ENCODE measurements at regions not wholly inside any gene's neighbourhood (a gene's known extent, or its start where the extent isn't known, plus 50 kb on each side); places are given as distances from the start of the nearest gene placed in this dataset.

DNA sequence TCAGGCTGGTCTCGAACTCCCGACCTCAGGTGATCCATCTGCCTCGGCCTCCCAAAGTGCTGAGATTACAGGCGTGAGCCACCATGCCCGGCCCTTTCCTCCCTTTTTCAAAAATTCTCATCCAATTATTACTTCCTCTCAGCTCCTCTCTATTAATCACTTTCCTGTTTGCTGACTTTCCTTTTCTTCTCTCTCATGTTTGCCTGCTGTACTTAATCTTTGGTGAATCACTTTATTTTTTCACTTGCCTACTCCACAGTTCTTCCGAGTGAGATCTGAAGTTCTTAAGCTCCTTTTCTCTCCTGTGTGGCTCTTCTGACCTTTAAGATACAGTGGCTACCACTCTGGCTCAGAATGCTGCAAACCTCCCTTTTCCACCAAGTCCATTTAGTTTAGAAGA, 126.3 kb upstream of the SERTAD2 start:
- no peak for DNase-seq (ENCODE audit: low read depth in 1 of 2, low spot score in 1 of 2)
- Histone ChIP-seq H3K4me3 (no peak overlapping the region), H3K9me3 (ENCODE audit: low read depth) (no peaks in the 10 kb centered on the region), H3K36me3 (no peaks in the 10 kb centered on the region), H3K27me3 (no peaks in the 10 kb centered on the region), H3K27ac (peak overlapping the region; percentile 94), H3K4me1 (ENCODE audit: low read depth) (peaks cover 19% of the 10 kb centered on the region)
- TF ChIP-seq, protein P1, sequence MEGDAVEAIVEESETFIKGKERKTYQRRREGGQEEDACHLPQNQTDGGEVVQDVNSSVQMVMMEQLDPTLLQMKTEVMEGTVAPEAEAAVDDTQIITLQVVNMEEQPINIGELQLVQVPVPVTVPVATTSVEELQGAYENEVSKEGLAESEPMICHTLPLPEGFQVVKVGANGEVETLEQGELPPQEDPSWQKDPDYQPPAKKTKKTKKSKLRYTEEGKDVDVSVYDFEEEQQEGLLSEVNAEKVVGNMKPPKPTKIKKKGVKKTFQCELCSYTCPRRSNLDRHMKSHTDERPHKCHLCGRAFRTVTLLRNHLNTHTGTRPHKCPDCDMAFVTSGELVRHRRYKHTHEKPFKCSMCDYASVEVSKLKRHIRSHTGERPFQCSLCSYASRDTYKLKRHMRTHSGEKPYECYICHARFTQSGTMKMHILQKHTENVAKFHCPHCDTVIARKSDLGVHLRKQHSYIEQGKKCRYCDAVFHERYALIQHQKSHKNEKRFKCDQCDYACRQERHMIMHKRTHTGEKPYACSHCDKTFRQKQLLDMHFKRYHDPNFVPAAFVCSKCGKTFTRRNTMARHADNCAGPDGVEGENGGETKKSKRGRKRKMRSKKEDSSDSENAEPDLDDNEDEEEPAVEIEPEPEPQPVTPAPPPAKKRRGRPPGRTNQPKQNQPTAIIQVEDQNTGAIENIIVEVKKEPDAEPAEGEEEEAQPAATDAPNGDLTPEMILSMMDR (IDR thresholded peaks at IDR 0.05; ENCODE audit: low read depth, low read length) = no peak

DNA sequence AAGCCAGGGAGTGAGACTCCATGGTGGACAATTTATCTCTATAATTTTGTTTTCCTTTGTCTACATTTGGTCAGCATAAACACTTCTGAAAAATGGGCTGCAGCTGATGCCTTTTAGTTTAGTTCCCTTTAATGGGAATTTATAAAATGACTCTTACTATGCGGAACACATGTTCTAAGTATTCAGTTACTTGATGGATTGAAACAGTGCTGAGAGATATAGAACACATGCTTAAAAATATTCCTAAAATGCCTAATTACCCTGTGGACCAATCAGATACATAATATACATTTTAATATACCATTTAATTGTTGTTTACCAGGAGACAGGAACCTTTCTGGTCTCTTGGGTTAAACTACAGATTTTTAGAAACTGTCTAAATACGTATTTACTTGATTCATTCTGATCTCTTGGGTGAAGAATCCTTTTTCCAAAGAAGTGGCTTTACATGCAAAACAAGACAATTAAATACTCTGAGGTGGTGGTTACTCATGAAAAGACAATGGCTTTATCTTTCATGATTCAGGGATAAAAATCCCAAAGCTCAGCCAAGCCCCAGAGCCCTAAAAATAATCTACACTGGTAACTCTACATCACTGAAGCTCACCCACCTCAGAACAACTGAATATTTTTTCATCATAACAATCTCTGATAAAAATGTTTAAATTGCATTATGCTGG, 128.1 kb upstream of the SERTAD2 start:
- Histone ChIP-seq H3K4me1 (ENCODE audit: low read depth) (peaks cover 19% of the 10 kb centered on the region), H3K27me3 (no peaks in the 10 kb centered on the region), H3K4me3 (no peak overlapping the region), H3K36me3 (no peaks in the 10 kb centered on the region), H3K9me3 (ENCODE audit: low read depth) (no peaks in the 10 kb centered on the region), H3K27ac (no peak overlapping the region)
- no peak for DNase-seq (ENCODE audit: low read depth in 1 of 2, low spot score in 1 of 2)
- TF ChIP-seq, protein P1 (IDR thresholded peaks at IDR 0.05; ENCODE audit: low read depth, low read length) = no peak

DNA sequence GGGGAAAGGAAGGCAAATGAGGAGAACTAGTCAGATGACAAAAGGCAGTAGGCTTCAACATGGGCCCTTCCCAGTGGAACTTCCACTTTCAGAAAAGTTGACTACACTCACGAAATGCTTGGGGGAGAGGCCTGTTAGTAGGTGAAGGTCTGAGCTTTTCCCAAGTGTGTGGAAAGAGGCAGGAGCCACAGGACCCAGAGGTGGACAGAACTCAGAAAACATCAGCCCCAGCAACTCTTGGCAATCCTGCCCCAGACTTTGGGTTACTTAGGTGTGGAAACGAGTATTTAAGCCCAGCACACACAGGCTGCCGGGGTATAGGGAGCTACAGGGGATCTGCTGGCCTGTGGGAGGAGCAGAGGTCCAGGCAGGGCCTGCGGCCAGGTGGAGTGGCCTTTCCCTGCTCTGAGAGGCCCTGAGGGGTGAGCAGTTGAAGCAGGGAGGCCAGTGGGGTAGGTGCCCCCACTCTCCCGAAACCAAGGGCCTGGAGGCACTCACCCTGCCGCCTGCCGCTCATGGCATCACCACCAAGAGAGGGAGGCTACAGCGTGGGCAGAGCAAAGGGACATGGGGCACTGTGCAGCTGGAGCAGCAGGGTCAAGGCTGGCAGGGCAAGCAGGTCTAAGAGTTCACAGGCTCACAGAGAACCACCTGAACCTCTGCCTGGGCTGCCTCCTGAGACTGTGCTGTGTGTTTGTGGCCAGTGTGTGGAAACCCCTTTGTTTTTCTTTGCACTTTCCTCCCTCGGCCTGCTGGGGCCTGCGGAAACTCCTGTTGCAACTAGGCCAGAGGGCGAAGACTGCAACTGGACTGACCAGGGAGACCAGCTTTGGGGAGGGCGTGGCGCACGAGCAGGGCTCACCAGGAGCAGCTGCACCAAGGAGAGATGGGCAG, 130.7 kb upstream of the SERTAD2 start:
- DNase-seq (ENCODE audit: low read depth in 1 of 2, low spot score in 1 of 2) = no peak
- Histone ChIP-seq H3K27me3 (no peaks in the 10 kb centered on the region), H3K4me1 (ENCODE audit: low read depth) (peaks cover 9% of the 10 kb centered on the region), H3K4me3 (no peak overlapping the region), H3K9me3 (ENCODE audit: low read depth) (no peaks in the 10 kb centered on the region), H3K36me3 (no peaks in the 10 kb centered on the region), H3K27ac (no peak overlapping the region)
- TF ChIP-seq, protein P1 (IDR thresholded peaks at IDR 0.05; ENCODE audit: low read depth, low read length) = no peak

DNA sequence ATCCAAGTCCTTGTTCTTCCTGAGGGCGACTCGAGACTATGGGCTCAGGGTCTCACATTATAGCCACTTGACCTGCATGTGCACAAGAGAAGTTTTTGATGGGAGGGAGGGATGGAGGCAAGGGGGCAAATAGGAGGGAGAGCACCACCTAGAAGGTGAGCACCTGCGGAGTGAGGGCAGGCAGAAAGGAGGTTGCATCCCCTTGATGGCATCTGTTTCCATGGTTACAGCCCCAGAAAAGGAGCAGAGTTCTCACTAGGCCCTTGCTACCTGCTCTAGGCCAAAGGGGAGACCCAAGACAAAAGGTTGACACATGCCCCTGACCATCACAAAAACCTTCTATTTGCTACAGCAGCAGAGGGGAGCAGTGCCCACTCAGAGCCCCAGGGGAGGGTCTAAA, 131.5 kb upstream of the SERTAD2 start:
- H3K4me1 ChIP-seq (ENCODE audit: low read depth) = peaks cover 4% of the 10 kb centered on the region
- TF ChIP-seq, protein P1 (IDR thresholded peaks at IDR 0.05; ENCODE audit: low read depth, low read length) = no peak
- DNase-seq (ENCODE audit: low read depth in 1 of 2, low spot score in 1 of 2) = no peak
- no peak overlapping the region for H3K4me3 ChIP-seq
- no peaks in the 10 kb centered on the region for H3K9me3 ChIP-seq (ENCODE audit: low read depth)
- H3K27me3 ChIP-seq = no peaks in the 10 kb centered on the region
- H3K27ac ChIP-seq = no peak overlapping the region
- no peaks in the 10 kb centered on the region for H3K36me3 ChIP-seq

DNA sequence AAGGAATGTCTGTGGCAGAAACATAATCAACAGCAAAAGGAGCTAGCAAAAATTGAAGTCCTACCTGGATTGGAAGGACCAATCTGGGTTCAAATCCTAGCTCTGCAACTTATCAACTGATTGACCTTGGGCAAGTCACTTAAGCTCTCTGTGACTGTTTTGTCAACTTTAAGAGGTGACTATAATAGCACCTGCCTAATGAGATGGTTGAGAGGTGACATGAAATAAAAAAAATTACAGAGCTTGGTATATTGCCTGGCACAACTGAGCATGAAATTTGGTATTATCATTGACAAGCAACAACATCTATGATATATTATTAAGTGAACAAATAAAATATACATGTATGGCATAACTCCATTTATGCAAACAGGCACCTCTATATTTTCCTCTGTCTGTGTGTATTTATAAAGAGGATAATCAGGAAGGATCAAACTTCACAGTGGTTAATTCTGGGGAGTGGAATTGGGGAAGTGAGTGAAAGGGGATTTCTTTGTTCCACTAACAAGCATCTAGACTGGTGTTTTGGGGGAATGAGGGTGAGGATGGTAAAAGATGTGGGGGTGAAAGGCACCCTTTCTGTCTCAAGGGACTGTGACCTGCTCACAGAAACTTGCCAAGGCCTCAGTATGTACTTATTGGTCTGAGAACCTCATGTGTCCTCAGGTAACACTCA, 132.8 kb upstream of the SERTAD2 start:
- H3K36me3 ChIP-seq = no peaks in the 10 kb centered on the region
- TF ChIP-seq, protein P1 (IDR thresholded peaks at IDR 0.05; ENCODE audit: low read depth, low read length) = no peak
- no peak overlapping the region for H3K27ac ChIP-seq
- DNase-seq (ENCODE audit: low read depth in 1 of 2, low spot score in 1 of 2) = no peak
- no peaks in the 10 kb centered on the region for H3K9me3 ChIP-seq (ENCODE audit: low read depth)
- H3K27me3 ChIP-seq = no peaks in the 10 kb centered on the region
- H3K4me1 ChIP-seq (ENCODE audit: low read depth) = peaks cover 4% of the 10 kb centered on the region
- no peak overlapping the region for H3K4me3 ChIP-seq
